Esophagus (tissue), 2 donors: ENCODE measurements at regions not wholly inside any gene's neighbourhood (a gene's known extent, or its start where the extent isn't known, plus 50 kb on each side); places are given as distances from the start of the nearest gene placed in this dataset.

Source experiments
- H3K27ac ChIP-seq, 2 donors: one replicate each; pipeline ENCODE4 v1.5.1; 2013; ENCODE audit warnings: low read depth in 2 of 2, mild to moderate bottlenecking in 2 of 2, inconsistent platforms in 1 of 2, low read length in 1 of 2, moderate library complexity in 1 of 2
- H3K27me3 ChIP-seq, 2 donors: one replicate each; pipeline ENCODE4 v1.6.1; 2013; ENCODE audit warnings: low read length in 2 of 2, control low read depth in 1 of 2, mild to moderate bottlenecking in 1 of 2; ENCODE audit not compliant: insufficient read depth in 2 of 2, control insufficient read depth in 1 of 2
- H3K36me3 ChIP-seq, 2 donors: one replicate each; pipeline ENCODE4 v1.6.1; 2013; ENCODE audit warnings: low read length in 1 of 2; ENCODE audit not compliant: control insufficient read depth in 2 of 2, insufficient read depth in 2 of 2
- H3K4me1 ChIP-seq, 2 donors: one replicate each; pipeline ENCODE4 v1.6.1; 2013; ENCODE audit warnings: low read length in 1 of 2; ENCODE audit not compliant: control insufficient read depth in 2 of 2, insufficient read depth in 2 of 2
- H3K4me3 ChIP-seq, 2 donors: one replicate each; pipeline ENCODE4 v1.5.1; 2013; ENCODE audit warnings: low read length in 2 of 2, mild to moderate bottlenecking in 2 of 2, low read depth in 1 of 2, moderate library complexity in 1 of 2
- H3K9me3 ChIP-seq, 2 donors: one replicate each; pipeline ENCODE4 v1.6.1; 2013; ENCODE audit warnings: mild to moderate bottlenecking in 2 of 2, low read depth in 1 of 2, low read length in 1 of 2, moderate library complexity in 1 of 2; ENCODE audit not compliant: control insufficient read depth in 2 of 2, insufficient read depth in 1 of 2
- WGBS, 2 donors: extraction: QIAGEN DNeasy Blood & Tissue Kit; methylation state at CpG; one replicate each; pipeline ENCODE4 v1.1.7; 2013; 5-methylcytosine and 5-hydroxymethylcytosine counted together
- donor health status: healthy with polysubstance abuse.
- donor health status: Bipolar disorder and iron deficiency.

DNA sequence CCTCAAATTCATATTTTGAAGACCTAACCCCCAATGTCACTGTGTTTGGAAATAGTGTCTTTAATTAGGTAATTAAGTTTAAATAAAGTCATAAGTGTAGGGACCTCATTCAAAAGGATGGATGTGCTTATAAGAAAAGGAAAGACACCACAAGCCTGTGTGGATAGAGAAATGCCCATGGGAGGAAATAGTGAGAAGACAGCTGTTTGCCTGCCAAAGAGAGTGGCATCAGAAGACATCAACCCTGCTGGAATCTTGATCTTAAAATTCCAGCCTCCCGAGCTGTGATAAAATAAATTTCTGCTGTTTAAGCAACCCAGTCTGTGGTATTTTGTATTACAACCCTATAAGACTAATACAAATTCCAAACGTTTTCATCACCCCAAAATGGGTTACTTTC is 1867.9 kb upstream of the NUDT12 start:
- no peaks in the 10 kb centered on the region for H3K9me3 ChIP-seq
- WGBS, 2 donors = 49 to 50% methylated on average over 2 of the region's 2 CpGs
- no peak overlapping the region for H3K4me3 ChIP-seq
- H3K4me1 ChIP-seq = no peaks in the 10 kb centered on the region
- no peaks in the 10 kb centered on the region for H3K36me3 ChIP-seq
- no peak overlapping the region for H3K27ac ChIP-seq
- no peaks in the 10 kb centered on the region for H3K27me3 ChIP-seq

DNA sequence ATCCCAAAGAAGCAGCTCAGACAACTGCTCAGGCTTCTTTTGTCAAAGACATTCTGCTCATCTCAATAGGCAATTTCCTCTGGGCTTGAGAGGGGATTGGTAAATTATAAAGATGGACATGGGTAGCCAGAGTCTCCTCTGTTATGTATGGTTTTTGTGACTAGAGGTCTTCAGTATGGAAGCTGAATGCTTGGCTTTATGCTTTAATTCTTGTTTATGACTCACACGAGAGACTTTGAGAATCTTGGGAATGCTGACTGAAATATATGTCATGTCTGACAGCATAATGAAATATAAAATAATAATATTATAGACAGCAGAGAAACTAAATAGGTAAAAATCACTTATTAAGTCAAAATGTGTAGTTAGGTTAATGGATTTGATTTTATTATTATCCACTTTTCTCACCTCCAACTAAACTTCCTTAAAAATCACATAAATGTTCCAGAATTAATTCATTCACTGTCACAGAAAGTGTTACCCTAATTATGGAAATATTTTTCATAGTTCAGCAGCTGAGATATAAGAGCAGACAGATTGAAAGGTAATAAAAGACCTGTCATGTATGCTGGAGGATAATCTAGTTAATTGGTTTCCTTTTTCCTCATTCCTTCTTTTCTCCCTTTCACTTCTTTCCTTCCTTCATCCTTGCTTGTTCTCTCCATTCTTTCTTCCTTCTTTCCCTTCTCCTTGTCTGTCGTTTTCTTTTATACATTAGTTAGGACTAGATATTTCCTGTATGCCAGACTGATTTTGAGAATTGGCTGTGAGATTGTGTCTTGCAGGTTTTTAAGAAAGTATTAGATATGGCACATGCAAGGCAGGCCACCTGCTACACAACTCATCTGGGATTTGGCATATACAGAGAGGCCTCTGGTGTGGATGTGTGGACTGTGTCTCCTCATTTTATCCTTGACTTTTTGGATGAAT is 1866.1 kb upstream of the NUDT12 start:
- Histone ChIP-seq H3K4me3 (no peak overlapping the region), H3K36me3 (no peaks in the 10 kb centered on the region), H3K9me3 (no peaks in the 10 kb centered on the region), H3K4me1 (no peaks in the 10 kb centered on the region), H3K27ac (no peak overlapping the region), H3K27me3 (no peaks in the 10 kb centered on the region)
- WGBS, 2 donors = 55 to 58% methylated on average over 2 of the region's 2 CpGs

DNA sequence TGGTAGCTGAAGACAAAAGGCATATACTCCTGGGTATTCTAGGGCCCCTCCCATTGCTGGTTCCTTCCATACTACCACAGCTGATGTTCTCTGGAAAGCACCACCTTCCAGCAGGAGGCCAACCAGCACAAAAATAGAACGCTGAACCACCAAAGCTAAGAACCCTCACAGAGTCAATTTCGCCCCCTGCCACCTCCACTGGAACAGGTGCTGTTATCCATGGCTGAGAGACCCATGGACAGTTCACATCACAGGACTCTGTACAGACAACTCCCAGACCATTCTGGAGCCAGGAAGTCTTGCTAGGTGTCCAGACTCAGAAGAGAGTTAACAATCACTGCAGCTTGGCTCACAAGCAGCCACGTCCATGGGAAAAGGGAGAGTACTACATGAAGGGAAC is 1851.5 kb upstream of the NUDT12 start:
- WGBS, 2 donors = 74 to 78% methylated on average over 3 of the region's 3 CpGs
- no peaks in the 10 kb centered on the region for H3K36me3 ChIP-seq
- H3K27me3 ChIP-seq = no peaks in the 10 kb centered on the region

DNA sequence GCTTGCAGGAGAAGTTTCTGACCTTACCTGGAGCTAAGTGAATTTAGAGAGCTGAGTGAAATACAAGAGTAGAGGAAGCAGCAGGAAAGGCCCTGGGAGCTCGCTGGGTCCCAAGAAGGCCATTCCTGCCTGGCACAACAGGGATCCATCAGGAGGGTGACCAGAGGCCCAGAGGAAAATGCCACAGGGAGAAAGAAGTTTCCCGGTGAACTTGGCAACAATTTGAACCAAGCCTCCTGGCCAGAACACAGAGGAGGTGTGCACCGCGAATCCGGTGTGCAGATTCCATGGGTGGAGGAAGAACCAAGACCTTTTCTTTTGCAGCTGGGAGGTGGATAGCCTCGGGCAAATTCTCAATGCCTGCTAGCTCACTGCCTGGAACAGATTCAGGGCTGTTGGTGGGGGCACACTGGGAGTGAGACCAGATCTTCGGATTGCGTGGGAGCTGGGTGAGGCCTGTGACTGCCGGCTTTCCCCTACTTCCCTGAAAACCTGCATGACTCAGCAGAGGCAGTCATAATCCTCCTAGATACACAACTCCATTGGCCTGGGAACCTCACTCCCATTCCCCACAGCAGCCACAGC is 1850.9 kb upstream of the NUDT12 start:
- 83 to 88% methylated on average over 9 of the region's 9 CpGs for WGBS, 2 donors
- Histone ChIP-seq H3K9me3 (no peaks in the 10 kb centered on the region), H3K4me1 (no peaks in the 10 kb centered on the region), H3K36me3 (no peaks in the 10 kb centered on the region), H3K27ac (no peak overlapping the region), H3K27me3 (no peaks in the 10 kb centered on the region), H3K4me3 (no peak overlapping the region)

More for the DNA sequence above, 1851.5 kb upstream of the NUDT12 start:
- no peaks in the 10 kb centered on the region for H3K4me1 ChIP-seq
- H3K9me3 ChIP-seq = no peaks in the 10 kb centered on the region
- no peak overlapping the region for H3K27ac ChIP-seq
- no peak overlapping the region for H3K4me3 ChIP-seq

DNA sequence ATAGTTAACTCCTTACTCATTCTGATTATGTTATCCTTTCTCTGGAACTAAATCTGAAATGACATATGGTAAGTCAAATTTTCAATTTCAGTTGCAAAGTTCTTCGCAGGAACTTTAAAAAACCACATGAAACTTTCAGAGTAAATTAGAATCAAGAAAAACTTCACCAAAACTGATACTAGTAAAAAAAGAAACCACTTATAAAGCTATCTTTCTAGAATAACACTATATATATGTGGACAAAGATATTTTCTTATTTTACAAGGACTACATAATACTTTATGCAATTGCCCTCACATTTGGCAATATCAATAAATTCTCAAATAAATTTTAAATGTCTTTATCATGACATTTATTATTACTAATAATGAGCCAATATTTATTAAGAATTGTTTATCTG is 1847.1 kb upstream of the NUDT12 start:
- Histone ChIP-seq H3K4me1 (no peaks in the 10 kb centered on the region), H3K9me3 (no peaks in the 10 kb centered on the region), H3K4me3 (no peak overlapping the region), H3K27me3 (no peaks in the 10 kb centered on the region), H3K27ac (no peak overlapping the region), H3K36me3 (no peaks in the 10 kb centered on the region)
- 81 to 85% methylated on average over 1 of the region's 1 CpG for WGBS, 2 donors

DNA sequence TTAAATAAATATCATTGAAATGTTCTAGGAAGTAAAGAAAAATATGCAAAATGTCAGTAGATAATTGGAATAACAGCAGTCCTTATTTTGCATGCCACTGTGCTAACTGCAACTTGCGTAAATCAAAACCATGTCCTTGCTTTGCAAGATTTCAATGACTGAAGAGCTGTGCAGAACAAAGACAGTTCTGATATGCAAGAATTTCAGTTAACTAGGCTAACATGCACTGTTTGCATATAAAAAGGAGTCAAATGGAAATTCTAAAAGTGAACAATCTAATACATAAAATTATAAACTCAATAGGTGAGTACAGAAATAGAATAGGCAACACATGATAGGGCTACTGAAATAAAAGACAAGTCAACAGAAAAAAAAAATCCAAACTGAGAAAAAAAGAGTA is 1844.6 kb upstream of the NUDT12 start:
- no peak overlapping the region for H3K4me3 ChIP-seq
- H3K27ac ChIP-seq = no peak overlapping the region
- WGBS, 2 donors = 97% methylated on average over 1 of the region's 1 CpG

DNA sequence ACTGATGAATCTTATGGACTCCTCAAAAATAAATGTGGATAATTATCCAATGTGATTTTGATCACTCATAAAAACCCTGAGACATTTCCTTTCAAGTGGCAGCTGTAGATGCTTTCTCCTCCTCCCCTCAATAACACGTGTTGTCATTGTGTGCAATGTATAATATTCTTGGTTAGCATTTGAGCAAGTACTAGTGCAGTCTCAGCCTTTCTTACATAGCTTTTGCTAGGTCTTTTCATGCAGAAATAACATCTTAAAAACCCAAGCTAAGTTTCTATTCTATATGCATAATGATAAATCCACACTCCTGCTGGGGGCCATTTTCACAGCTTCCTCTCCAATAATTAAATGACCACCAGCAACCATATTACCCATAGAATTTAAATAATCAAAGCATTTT is 1835.2 kb upstream of the NUDT12 start:
- H3K4me3 ChIP-seq = no peak overlapping the region
- WGBS, 2 donors = 58 to 67% methylated on average over 1 of the region's 1 CpG
- no peaks in the 10 kb centered on the region for H3K4me1 ChIP-seq
- no peak overlapping the region for H3K27ac ChIP-seq
- no peaks in the 10 kb centered on the region for H3K9me3 ChIP-seq
- no peaks in the 10 kb centered on the region for H3K27me3 ChIP-seq
- no peaks in the 10 kb centered on the region for H3K36me3 ChIP-seq

More for the DNA sequence above, 1844.6 kb upstream of the NUDT12 start:
- H3K27me3 ChIP-seq = no peaks in the 10 kb centered on the region
- H3K36me3 ChIP-seq = no peaks in the 10 kb centered on the region
- H3K4me1 ChIP-seq = no peaks in the 10 kb centered on the region
- H3K9me3 ChIP-seq = no peaks in the 10 kb centered on the region

DNA sequence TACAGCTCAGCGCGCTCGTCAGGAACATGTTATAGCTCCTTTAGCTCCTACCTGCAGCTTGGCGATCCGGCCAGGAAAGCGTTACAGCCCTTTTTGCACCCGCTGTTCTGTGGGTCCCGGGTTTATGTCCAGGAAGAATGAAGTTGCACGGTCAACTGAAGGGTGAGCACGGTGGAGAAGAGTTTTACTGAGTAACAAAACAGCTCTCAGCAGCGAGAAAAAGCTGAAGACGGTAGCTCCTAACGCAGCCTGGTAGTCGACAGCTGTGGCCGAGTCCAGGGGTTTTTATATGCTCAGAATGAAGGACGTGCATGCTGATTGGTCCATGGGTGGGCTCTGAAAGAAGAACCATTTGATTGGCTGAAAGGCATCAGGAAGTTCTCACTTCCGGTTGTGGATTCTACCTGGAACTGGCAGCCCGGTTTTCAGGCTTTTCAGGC is 1830.1 kb upstream of the NUDT12 start:
- WGBS, 2 donors = 91 to 93% methylated on average over 18 of the region's 18 CpGs

DNA sequence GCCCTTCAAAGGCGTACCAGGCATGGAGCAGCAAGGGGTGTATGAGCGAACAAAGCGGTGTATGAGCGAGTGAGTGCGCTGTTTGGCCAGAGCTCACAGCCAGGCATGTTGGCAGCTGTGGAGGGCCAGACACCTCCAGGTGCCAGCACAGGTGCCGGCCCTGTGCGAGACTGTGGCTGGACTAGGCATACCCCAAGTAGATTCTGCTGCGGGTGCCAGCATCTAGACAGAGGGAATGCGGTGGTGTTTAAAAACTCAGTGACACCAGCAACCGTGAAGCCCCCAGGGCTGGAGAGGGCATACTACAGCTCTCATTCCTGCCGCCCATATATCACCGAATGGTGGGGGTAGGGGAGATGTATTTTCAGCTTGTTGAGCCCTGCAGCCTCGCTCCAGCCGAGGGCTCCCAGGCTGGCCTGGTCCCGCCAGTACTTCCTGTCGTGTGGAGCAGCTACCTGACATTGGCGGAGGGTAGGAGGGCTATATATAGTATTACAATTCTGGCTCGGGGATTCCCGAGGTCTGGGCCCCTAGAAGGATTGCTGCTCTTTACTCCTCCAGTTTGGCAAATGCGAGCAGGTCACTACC is 1829.6 kb upstream of the NUDT12 start:
- H3K27ac ChIP-seq = no peak overlapping the region
- no peak overlapping the region for H3K4me3 ChIP-seq
- peaks cover 0 to 7% of the 10 kb centered on the region in 2 donors for H3K9me3 ChIP-seq
- H3K36me3 ChIP-seq = no peaks in the 10 kb centered on the region
- WGBS, 2 donors = 94 to 95% methylated on average over 20 of the region's 20 CpGs
- no peaks in the 10 kb centered on the region for H3K27me3 ChIP-seq
- H3K4me1 ChIP-seq = no peaks in the 10 kb centered on the region

More for the DNA sequence above, 1830.1 kb upstream of the NUDT12 start:
- Histone ChIP-seq H3K4me1 (no peaks in the 10 kb centered on the region), H3K9me3 (peaks cover 0 to 7% of the 10 kb centered on the region in 2 donors), H3K27ac (no peak overlapping the region), H3K4me3 (no peak overlapping the region), H3K27me3 (no peaks in the 10 kb centered on the region), H3K36me3 (no peaks in the 10 kb centered on the region)
